Activated CD4-positive, alpha-beta T cell treated with anti-CD3 and anti-CD28 coated beads for 1 hour (primary cell): ENCODE measurements at regions not wholly inside any gene's neighbourhood (a gene's known extent, or its start where the extent isn't known, plus 50 kb on each side); places are given as distances from the start of the nearest gene placed in this dataset.

Experiments
- DNase-seq: peaks from one replicate; pipeline ENCODE4 v3.0.0-alpha.2; 2020

- no peak for DNase-seq
Observed at GRCh38 chr6:43879722-43880121, 109.7 kb downstream of the VEGFA start.

- DNase-seq, result no peak
Observed at GRCh38 chr6:43878823-43879495, 108.9 kb downstream of the VEGFA start.

GRCh38 chr6:43878127-43878634, 108.2 kb downstream of the VEGFA start:
- no peak for DNase-seq

- no peak for DNase-seq
Observed at GRCh38 chr6:43877463-43878126, 107.6 kb downstream of the VEGFA start.

- no peak for DNase-seq
Observed at GRCh38 chr6:43877036-43877435, 107.0 kb downstream of the VEGFA start.

- DNase-seq, result no peak
Observed at GRCh38 chr6:43876602-43877001, 106.6 kb downstream of the VEGFA start.

GRCh38 chr6:43875849-43876572, 106.0 kb downstream of the VEGFA start:
- no peak for DNase-seq

GRCh38 chr6:43874814-43875590, 105.0 kb downstream of the VEGFA start:
- DNase-seq, result no peak

- DNase-seq, result no peak
Observed at GRCh38 chr6:43873806-43874714, 104.0 kb downstream of the VEGFA start.

GRCh38 chr6:43871933-43872332, 101.9 kb downstream of the VEGFA start:
- no peak for DNase-seq

GRCh38 chr6:43871284-43871683, 101.3 kb downstream of the VEGFA start:
- DNase-seq, result no peak

GRCh38 chr6:43870660-43871061, 100.7 kb downstream of the VEGFA start:
- DNase-seq, result no peak

GRCh38 chr6:43869792-43870659, 100.0 kb downstream of the VEGFA start:
- DNase-seq, result no peak

GRCh38 chr6:43869079-43869710, 99.2 kb downstream of the VEGFA start:
- no peak for DNase-seq

GRCh38 chr6:43868467-43868866, 98.5 kb downstream of the VEGFA start:
- DNase-seq, result no peak

GRCh38 chr6:43867996-43868395, 98.0 kb downstream of the VEGFA start:
- no peak for DNase-seq

GRCh38 chr6:43867246-43867645, 97.2 kb downstream of the VEGFA start:
- DNase-seq, result no peak

- DNase-seq, result no peak
Observed at GRCh38 chr6:43865932-43866645, 96.1 kb downstream of the VEGFA start.

GRCh38 chr6:43865086-43865485, 95.1 kb downstream of the VEGFA start:
- DNase-seq, result no peak

- no peak for DNase-seq
Observed at GRCh38 chr6:43862925-43863324, 92.9 kb downstream of the VEGFA start.
